ENCODE measurements at regions not wholly inside any gene's neighbourhood (a gene's known extent, or its start where the extent isn't known, plus 50 kb on each side); places are given as distances from the start of the nearest gene placed in this dataset.

GRCh38 chr10:63724922-63725321 lies 203.7 kb downstream of the REEP3 start:
- H3K4me1 ChIP-seq (ENCODE audit: control insufficient read depth in 2 of 2, insufficient read depth in 1 of 2, low read depth in 1 of 2, low read length in 2 of 2), result no peaks in the 10 kb centered on the region

GRCh38 chr10:63726867-63727266 lies 205.7 kb downstream of the REEP3 start:
- no peaks in the 10 kb centered on the region for H3K9me3 ChIP-seq (replicated peaks in 1 of 2; ENCODE audit: control insufficient read depth in 2 of 2, insufficient read depth in 1 of 2, low read depth in 1 of 2, low read length in 2 of 2)
- H3K23ac ChIP-seq (ENCODE audit: low read depth, low read length, poor library complexity), result no peak overlapping the region
- no peak overlapping the region for H3K27ac ChIP-seq (replicated peaks; ENCODE audit: low read length)
- no peak overlapping the region for H2BK120ac ChIP-seq (ENCODE audit: low read depth, low read length)
- no peak overlapping the region for H3K4ac ChIP-seq (ENCODE audit: low read length)
- no peak overlapping the region for H4K91ac ChIP-seq (ENCODE audit: low read depth, low read length, poor library complexity)
- no peak overlapping the region for H2BK12ac ChIP-seq (ENCODE audit: low read length)
- no peak for DNase-seq (ENCODE audit: low spot score)
- no peaks in the 10 kb centered on the region for H3K79me1 ChIP-seq (ENCODE audit: low read depth, low read length)
- H3K18ac ChIP-seq (ENCODE audit: low read length), result no peak overlapping the region
- H4K8ac ChIP-seq (ENCODE audit: low read depth, low read length), result no peak overlapping the region
- H3K27me3 ChIP-seq (ENCODE audit: control insufficient read depth in 3 of 3, insufficient read depth in 3 of 3, low read depth in 1 of 3, low read length in 3 of 3), result peaks cover 0 to 4% (median 0%) of the 10 kb centered on the region in 3 experiments
- no peak overlapping the region for H2BK5ac ChIP-seq (ENCODE audit: low read length)
- no peak overlapping the region for H3K9ac ChIP-seq (ENCODE audit: low read depth, low read length, poor library complexity)
- no peak overlapping the region for H3K14ac ChIP-seq (ENCODE audit: low read length)
- H3K36me3 ChIP-seq (replicated peaks in 1 of 2; ENCODE audit: control insufficient read depth in 2 of 2, insufficient read depth in 2 of 2, low read length in 2 of 2), result no peaks in the 10 kb centered on the region
- no peaks in the 10 kb centered on the region for H3K4me1 ChIP-seq (ENCODE audit: control insufficient read depth in 2 of 2, insufficient read depth in 1 of 2, low read depth in 1 of 2, low read length in 2 of 2)
- H2BK15ac ChIP-seq (ENCODE audit: low read length), result no peak overlapping the region
- WGBS, 2 donors (ENCODE audit: extremely low coverage in 2 of 2, insufficient read length in 2 of 2, insufficient replicate concordance in 1 of 2), result no CpG with 5 or more reads among the region's 2 CpGs
- no peak overlapping the region for H2AK5ac ChIP-seq (ENCODE audit: low read depth, low read length)
- no peak overlapping the region for H3K4me3 ChIP-seq (ENCODE audit: low read length in 2 of 2)
- no peak overlapping the region for H3K4me2 ChIP-seq (ENCODE audit: insufficient read depth, low read length, poor library complexity, severe bottlenecking)
- no peak overlapping the region for H2AFZ ChIP-seq (ENCODE audit: low read length)

More at GRCh38 chr10:63724922-63725321, 203.7 kb downstream of the REEP3 start:
- Histone ChIP-seq H2BK15ac (ENCODE audit: low read length) (no peak overlapping the region), H2BK12ac (ENCODE audit: low read length) (no peak overlapping the region), H3K9ac (ENCODE audit: low read depth, low read length, poor library complexity) (no peak overlapping the region), H3K27ac (replicated peaks; ENCODE audit: low read length) (no peak overlapping the region), H2BK120ac (ENCODE audit: low read depth, low read length) (no peak overlapping the region), H3K79me1 (ENCODE audit: low read depth, low read length) (no peaks in the 10 kb centered on the region), H3K27me3 (ENCODE audit: control insufficient read depth in 3 of 3, insufficient read depth in 3 of 3, low read depth in 1 of 3, low read length in 3 of 3) (peaks cover 0 to 4% (median 0%) of the 10 kb centered on the region in 3 experiments), H4K8ac (ENCODE audit: low read depth, low read length) (no peak overlapping the region), H2AFZ (ENCODE audit: low read length) (no peak overlapping the region), H2AK5ac (ENCODE audit: low read depth, low read length) (no peak overlapping the region), H3K36me3 (replicated peaks in 1 of 2; ENCODE audit: control insufficient read depth in 2 of 2, insufficient read depth in 2 of 2, low read length in 2 of 2) (no peaks in the 10 kb centered on the region), H3K18ac (ENCODE audit: low read length) (no peak overlapping the region), H2BK5ac (ENCODE audit: low read length) (no peak overlapping the region), H3K4me3 (ENCODE audit: low read length in 2 of 2) (no peak overlapping the region), H3K23ac (ENCODE audit: low read depth, low read length, poor library complexity) (no peak overlapping the region), H3K4ac (ENCODE audit: low read length) (no peak overlapping the region), H3K9me3 (replicated peaks in 1 of 2; ENCODE audit: control insufficient read depth in 2 of 2, insufficient read depth in 1 of 2, low read depth in 1 of 2, low read length in 2 of 2) (no peaks in the 10 kb centered on the region), H3K4me2 (ENCODE audit: insufficient read depth, low read length, poor library complexity, severe bottlenecking) (no peak overlapping the region), H4K91ac (ENCODE audit: low read depth, low read length, poor library complexity) (no peak overlapping the region), H3K14ac (ENCODE audit: low read length) (no peak overlapping the region)
- no CpG with 5 or more reads among the region's 2 CpGs for WGBS, 2 donors (ENCODE audit: extremely low coverage in 2 of 2, insufficient read length in 2 of 2, insufficient replicate concordance in 1 of 2)
- DNase-seq (ENCODE audit: low spot score), result no peak

GRCh38 chr10:63727636-63728035 lies 206.4 kb downstream of the REEP3 start:
- Histone ChIP-seq H3K23ac (ENCODE audit: low read depth, low read length, poor library complexity) (no peak overlapping the region), H2AK5ac (ENCODE audit: low read depth, low read length) (no peak overlapping the region), H3K27me3 (ENCODE audit: control insufficient read depth in 3 of 3, insufficient read depth in 3 of 3, low read depth in 1 of 3, low read length in 3 of 3) (no peaks in the 10 kb centered on the region), H3K9me3 (replicated peaks in 1 of 2; ENCODE audit: control insufficient read depth in 2 of 2, insufficient read depth in 1 of 2, low read depth in 1 of 2, low read length in 2 of 2) (no peaks in the 10 kb centered on the region), H2AFZ (ENCODE audit: low read length) (no peak overlapping the region), H3K4ac (ENCODE audit: low read length) (no peak overlapping the region), H3K36me3 (replicated peaks in 1 of 2; ENCODE audit: control insufficient read depth in 2 of 2, insufficient read depth in 2 of 2, low read length in 2 of 2) (no peaks in the 10 kb centered on the region), H3K4me3 (ENCODE audit: low read length in 2 of 2) (no peak overlapping the region), H3K18ac (ENCODE audit: low read length) (no peak overlapping the region), H3K27ac (replicated peaks; ENCODE audit: low read length) (no peak overlapping the region), H2BK12ac (ENCODE audit: low read length) (no peak overlapping the region), H2BK5ac (ENCODE audit: low read length) (no peak overlapping the region), H4K91ac (ENCODE audit: low read depth, low read length, poor library complexity) (no peak overlapping the region), H3K4me2 (ENCODE audit: insufficient read depth, low read length, poor library complexity, severe bottlenecking) (no peak overlapping the region), H3K4me1 (ENCODE audit: control insufficient read depth in 2 of 2, insufficient read depth in 1 of 2, low read depth in 1 of 2, low read length in 2 of 2) (no peaks in the 10 kb centered on the region), H3K9ac (ENCODE audit: low read depth, low read length, poor library complexity) (no peak overlapping the region), H2BK15ac (ENCODE audit: low read length) (no peak overlapping the region), H3K79me1 (ENCODE audit: low read depth, low read length) (no peaks in the 10 kb centered on the region), H4K8ac (ENCODE audit: low read depth, low read length) (no peak overlapping the region), H2BK120ac (ENCODE audit: low read depth, low read length) (no peak overlapping the region), H3K14ac (ENCODE audit: low read length) (no peak overlapping the region)
- no peak for DNase-seq (ENCODE audit: low spot score)
- no CpG with 5 or more reads among the region's 4 CpGs for WGBS, 2 donors (ENCODE audit: extremely low coverage in 2 of 2, insufficient read length in 2 of 2, insufficient replicate concordance in 1 of 2)

GRCh38 chr10:63735305-63735704 lies 214.1 kb downstream of the REEP3 start:
- H3K4ac ChIP-seq (ENCODE audit: low read length), result no peak overlapping the region
- no peak overlapping the region for H3K23ac ChIP-seq (ENCODE audit: low read depth, low read length, poor library complexity)
- no peak overlapping the region for H2BK5ac ChIP-seq (ENCODE audit: low read length)
- no peaks in the 10 kb centered on the region for H3K9me3 ChIP-seq (replicated peaks in 1 of 2; ENCODE audit: control insufficient read depth in 2 of 2, insufficient read depth in 1 of 2, low read depth in 1 of 2, low read length in 2 of 2)
- no peak overlapping the region for H2BK15ac ChIP-seq (ENCODE audit: low read length)
- H3K4me2 ChIP-seq (ENCODE audit: insufficient read depth, low read length, poor library complexity, severe bottlenecking), result no peak overlapping the region
- H2BK120ac ChIP-seq (ENCODE audit: low read depth, low read length), result no peak overlapping the region
- no peak overlapping the region for H4K8ac ChIP-seq (ENCODE audit: low read depth, low read length)
- H3K79me1 ChIP-seq (ENCODE audit: low read depth, low read length), result no peaks in the 10 kb centered on the region
- no CpG with 5 or more reads among the region's 3 CpGs for whole genome bisulfite sequencing, 2 donors (ENCODE audit: extremely low coverage in 2 of 2, insufficient read length in 2 of 2, insufficient replicate concordance in 1 of 2)
- H2BK12ac ChIP-seq (ENCODE audit: low read length), result no peak overlapping the region
- H3K9ac ChIP-seq (ENCODE audit: low read depth, low read length, poor library complexity), result no peak overlapping the region
- H3K4me3 ChIP-seq (ENCODE audit: low read length in 2 of 2), result no peak overlapping the region
- H3K27me3 ChIP-seq (ENCODE audit: control insufficient read depth in 3 of 3, insufficient read depth in 3 of 3, low read depth in 1 of 3, low read length in 3 of 3), result no peaks in the 10 kb centered on the region
- H3K36me3 ChIP-seq (replicated peaks in 1 of 2; ENCODE audit: control insufficient read depth in 2 of 2, insufficient read depth in 2 of 2, low read length in 2 of 2), result no peaks in the 10 kb centered on the region
- no peak overlapping the region for H3K14ac ChIP-seq (ENCODE audit: low read length)
- H2AK5ac ChIP-seq (ENCODE audit: low read depth, low read length), result no peak overlapping the region
- no peak for DNase-seq (ENCODE audit: low spot score)
- no peak overlapping the region for H2AFZ ChIP-seq (ENCODE audit: low read length)
- H3K4me1 ChIP-seq (ENCODE audit: control insufficient read depth in 2 of 2, insufficient read depth in 1 of 2, low read depth in 1 of 2, low read length in 2 of 2), result peaks cover 0 to 4% of the 10 kb centered on the region in 2 donors
- H3K27ac ChIP-seq (replicated peaks; ENCODE audit: low read length), result no peak overlapping the region
- H3K18ac ChIP-seq (ENCODE audit: low read length), result no peak overlapping the region
- H4K91ac ChIP-seq (ENCODE audit: low read depth, low read length, poor library complexity), result no peak overlapping the region

Measured in neuronal stem cell (in vitro differentiated cells).